Ovary (tissue), 7 donors: ENCODE measurements at regions not wholly inside any gene's neighbourhood (a gene's known extent, or its start where the extent isn't known, plus 50 kb on each side); places are given as distances from the start of the nearest gene placed in this dataset.

Experiments used
- DNase-seq, 5 donors: peaks; one replicate each; pipeline ENCODE4 v3.0.0-alpha.2; 2019 to 2020
- H3K27ac ChIP-seq, 2 donors: fragments of 200-600 bp; one replicate each; pipeline versions ENCODE4 v1.5.1 to v1.8.0; 2019 to 2022
- H3K27me3 ChIP-seq: fragments of 200-600 bp; one replicate; pipeline ENCODE4 v1.8.0; 2022
- H3K36me3 ChIP-seq: fragments of 200-600 bp; sonication (generic); one replicate; pipeline ENCODE4 v1.5.1; 2019
- H3K4me1 ChIP-seq: one replicate; pipeline ENCODE4 v1.8.1; 2013; ENCODE audit warnings: mild to moderate bottlenecking, moderate library complexity; ENCODE audit not compliant: insufficient read depth
- H3K4me3 ChIP-seq: fragments of 200-600 bp; sonication (generic); one replicate; pipeline ENCODE4 v1.5.1; 2017
- H3K9me3 ChIP-seq, 2 donors: fragments of 200-600 bp in 1 of 2; sonication (generic) in 1 of 2; one replicate each; pipeline versions ENCODE4 v1.5.1 to v1.8.1; 2013 to 2019; ENCODE audit warnings: mild to moderate bottlenecking in 1 of 2, moderate library complexity in 1 of 2
- CTCF ChIP-seq, 3 donors: fragments of 450-650 bp in 2 of 3; fragments of 200-600 bp in 1 of 3; IDR thresholded peaks; one replicate each; pipeline versions ENCODE4 v1.5.1 to v1.8.0; 2016 to 2022; ENCODE audit warnings: antibody characterized with exemption in 3 of 3, mild to moderate bottlenecking in 1 of 3
- EP300 ChIP-seq: sonication (generic); formaldehyde crosslinking; IDR thresholded peaks from one replicate; pipeline ENCODE4 v1.6.1; 2017; ENCODE audit warnings: antibody characterized with exemption
- POLR2A ChIP-seq: fragments of 450-650 bp; IDR thresholded peaks from one replicate; pipeline ENCODE4 v1.6.1; 2017; ENCODE audit warnings: antibody characterized with exemption, mild to moderate bottlenecking, moderate library complexity
- WGBS, 3 donors: extraction: QIAGEN DNeasy Blood & Tissue Kit in 1 of 3; methylation state at CpG; one replicate each; pipeline versions ENCODE4 v1.1.5 to v1.1.7; 2013 to 2017; 5-methylcytosine and 5-hydroxymethylcytosine counted together
- intact Hi-C, 4 donors: fragments of 100-400 bp; cut with DNase I; formaldehyde crosslinking; loops; one replicate each; pipeline versions ENCODE4 v1.11.0 to v1.15.1; 2022 to 2023
- donor health status: DM: no; HTN: no; CAD: no; lungs with moderate emphysema.
- donor health status: DM: no; HTN: no; CAD: no.
- donor health status: Bipolar disorder and iron deficiency.
- donor health status: DM: no; HTN: no; CAD: no.
- donor health status: DM: yes; HTN: yes; CAD: no.

GRCh38 chr3:82261637-82262036, 500.2 kb upstream of the GBE1 start:
- no peaks in the 10 kb centered on the region for H3K36me3 ChIP-seq
- no peak for DNase-seq
- H3K27me3 ChIP-seq: peaks cover 3% of the 10 kb centered on the region
- intact Hi-C loops: no loop called here
- no peak overlapping the region for H3K27ac ChIP-seq
- no peak for TF ChIP-seq POLR2A
- TF ChIP-seq CTCF (IDR thresholded peaks at IDR 0.05): no peak
- no peak for TF ChIP-seq EP300
- no peaks in the 10 kb centered on the region for H3K9me3 ChIP-seq
- no peak overlapping the region for H3K4me3 ChIP-seq
- peaks cover 1% of the 10 kb centered on the region for H3K4me1 ChIP-seq

GRCh38 chr3:82261013-82261412, 499.6 kb upstream of the GBE1 start:
- no peak overlapping the region for H3K4me3 ChIP-seq
- no peaks in the 10 kb centered on the region for H3K9me3 ChIP-seq
- DNase-seq: no peak
- intact Hi-C loops: no loop called here
- TF ChIP-seq POLR2A (no peak), CTCF (IDR thresholded peaks at IDR 0.05) (no peak), EP300 (no peak)
- peaks cover 3% of the 10 kb centered on the region for H3K27me3 ChIP-seq
- WGBS, 3 donors: 77 to 84% (median 82%) methylated on average over 1 of the region's 1 CpG
- no peaks in the 10 kb centered on the region for H3K36me3 ChIP-seq
- no peak overlapping the region for H3K27ac ChIP-seq
- peaks cover 1% of the 10 kb centered on the region for H3K4me1 ChIP-seq

GRCh38 chr3:82259994-82260393, 498.5 kb upstream of the GBE1 start:
- DNase-seq: no peak
- Histone ChIP-seq H3K27ac (no peak overlapping the region), H3K36me3 (no peaks in the 10 kb centered on the region), H3K27me3 (peaks cover 3% of the 10 kb centered on the region), H3K4me1 (peaks cover 1% of the 10 kb centered on the region), H3K4me3 (no peak overlapping the region), H3K9me3 (no peaks in the 10 kb centered on the region)
- 95% methylated on average over 4 of the region's 4 CpGs for WGBS, 3 donors
- intact Hi-C loops: no loop called here
- TF ChIP-seq CTCF (IDR thresholded peaks at IDR 0.05): no peak
- TF ChIP-seq EP300: no peak
- TF ChIP-seq POLR2A: no peak

GRCh38 chr3:82240322-82240721, 478.9 kb upstream of the GBE1 start:
- Histone ChIP-seq H3K27me3 (no peaks in the 10 kb centered on the region), H3K9me3 (no peaks in the 10 kb centered on the region), H3K27ac (no peak overlapping the region), H3K36me3 (no peaks in the 10 kb centered on the region), H3K4me3 (no peak overlapping the region), H3K4me1 (no peaks in the 10 kb centered on the region)
- DNase-seq: no peak
- WGBS, 3 donors: 91 to 95% (median 93%) methylated on average over 4 of the region's 4 CpGs
- intact Hi-C loops: no loop called here
- TF ChIP-seq EP300 (no peak), CTCF (IDR thresholded peaks at IDR 0.05) (no peak), POLR2A (no peak)

- intact Hi-C loops: no loop called here
- no peaks in the 10 kb centered on the region for H3K36me3 ChIP-seq
- 85 to 88% (median 86%) methylated on average over 3 of the region's 3 CpGs for WGBS, 3 donors
- no peaks in the 10 kb centered on the region for H3K27me3 ChIP-seq
- H3K9me3 ChIP-seq: no peaks in the 10 kb centered on the region
- no peak for DNase-seq
- no peaks in the 10 kb centered on the region for H3K4me1 ChIP-seq
- no peak overlapping the region for H3K27ac ChIP-seq
- H3K4me3 ChIP-seq: no peak overlapping the region
- TF ChIP-seq CTCF (IDR thresholded peaks at IDR 0.05) (no peak), POLR2A (no peak), EP300 (no peak)
Measured at GRCh38 chr3:82236257-82236656, 474.8 kb upstream of the GBE1 start.
